ENCODE measurements at regions not wholly inside any gene's neighbourhood (a gene's known extent, or its start where the extent isn't known, plus 50 kb on each side); places are given as distances from the start of the nearest gene placed in this dataset.
"Not testable (repeated sequence)": the region's sequence is repeated elsewhere in the genome, so short reads cannot be mapped to it uniquely, and the experiment has no call there.

DNA sequence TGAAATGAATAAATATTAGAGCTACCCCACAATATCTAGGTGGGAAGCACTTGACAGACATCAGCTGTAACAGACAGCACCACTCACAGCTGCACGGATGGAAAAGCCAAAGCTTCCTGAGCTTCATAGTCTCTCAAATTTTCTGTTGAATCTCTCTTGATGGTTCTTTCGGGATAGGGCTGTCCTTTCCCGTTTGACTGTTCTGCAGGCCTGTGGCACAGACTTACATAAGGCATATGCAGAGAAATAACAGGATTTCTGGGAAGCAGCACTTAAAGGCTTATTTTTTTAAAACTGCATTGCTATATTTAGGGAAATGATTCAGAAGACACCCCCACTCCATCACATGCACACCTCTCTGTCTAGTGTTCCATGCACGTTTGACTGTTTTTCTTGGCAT is 77.5 kb downstream of the ZNF648 start:
- TF ChIP-seq, protein P1, sequence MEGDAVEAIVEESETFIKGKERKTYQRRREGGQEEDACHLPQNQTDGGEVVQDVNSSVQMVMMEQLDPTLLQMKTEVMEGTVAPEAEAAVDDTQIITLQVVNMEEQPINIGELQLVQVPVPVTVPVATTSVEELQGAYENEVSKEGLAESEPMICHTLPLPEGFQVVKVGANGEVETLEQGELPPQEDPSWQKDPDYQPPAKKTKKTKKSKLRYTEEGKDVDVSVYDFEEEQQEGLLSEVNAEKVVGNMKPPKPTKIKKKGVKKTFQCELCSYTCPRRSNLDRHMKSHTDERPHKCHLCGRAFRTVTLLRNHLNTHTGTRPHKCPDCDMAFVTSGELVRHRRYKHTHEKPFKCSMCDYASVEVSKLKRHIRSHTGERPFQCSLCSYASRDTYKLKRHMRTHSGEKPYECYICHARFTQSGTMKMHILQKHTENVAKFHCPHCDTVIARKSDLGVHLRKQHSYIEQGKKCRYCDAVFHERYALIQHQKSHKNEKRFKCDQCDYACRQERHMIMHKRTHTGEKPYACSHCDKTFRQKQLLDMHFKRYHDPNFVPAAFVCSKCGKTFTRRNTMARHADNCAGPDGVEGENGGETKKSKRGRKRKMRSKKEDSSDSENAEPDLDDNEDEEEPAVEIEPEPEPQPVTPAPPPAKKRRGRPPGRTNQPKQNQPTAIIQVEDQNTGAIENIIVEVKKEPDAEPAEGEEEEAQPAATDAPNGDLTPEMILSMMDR (IDR thresholded peaks at IDR 0.05; ENCODE audit: insufficient read depth, low read depth, low read length, missing control alignments), result no peak
- H3K4me3 ChIP-seq (ENCODE audit: low read length), result no peak overlapping the region
- no peak for DNase-seq (ENCODE audit: low read depth)

DNA sequence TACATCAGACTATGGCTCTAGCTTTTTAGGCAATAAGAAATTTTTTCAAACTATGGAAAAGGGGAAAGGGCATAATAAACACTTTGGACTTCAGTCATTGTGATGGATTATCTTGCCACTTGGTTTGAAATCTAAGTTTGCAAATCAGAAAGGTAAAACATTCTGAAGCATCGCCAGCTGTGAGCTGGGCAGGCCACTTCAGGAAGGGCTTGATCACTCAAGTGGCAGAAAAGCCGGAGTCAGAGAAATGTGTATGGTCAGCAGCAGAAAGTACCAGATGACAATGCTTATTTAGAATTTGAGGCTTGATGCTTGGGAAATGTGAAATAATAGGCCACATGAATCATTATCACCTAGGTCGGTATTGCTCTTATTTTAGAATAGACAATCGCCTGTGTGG is 79.7 kb downstream of the ZNF648 start:
- DNase-seq (ENCODE audit: low read depth), result no peak
- no peak overlapping the region for H3K4me3 ChIP-seq (ENCODE audit: low read length)
- TF ChIP-seq, protein P1 (IDR thresholded peaks at IDR 0.05; ENCODE audit: insufficient read depth, low read depth, low read length, missing control alignments), result no peak

DNA sequence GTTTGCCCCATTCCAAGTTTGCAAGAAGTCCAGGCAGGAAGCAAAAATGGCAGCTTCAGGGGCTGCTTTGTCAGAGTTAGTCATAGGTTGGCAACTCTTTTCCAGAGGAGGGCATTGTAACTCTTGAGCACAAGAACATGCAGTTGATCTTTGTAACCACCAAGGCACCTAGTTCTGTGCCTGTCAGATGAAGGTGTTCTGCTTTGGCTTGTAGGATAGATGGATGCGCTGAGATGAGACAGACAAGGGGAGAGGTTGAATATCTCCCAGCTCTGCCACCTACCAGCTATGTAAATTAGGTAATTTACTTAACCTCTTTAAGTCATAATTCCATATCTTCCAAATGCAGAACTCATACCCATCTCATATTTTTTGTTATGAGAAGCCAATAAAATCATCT is 89.3 kb downstream of the ZNF648 start:
- TF ChIP-seq, protein P1 (IDR thresholded peaks at IDR 0.05; ENCODE audit: insufficient read depth, low read depth, low read length, missing control alignments), result no peak
- DNase-seq (ENCODE audit: low read depth), result peak; percentile 11
- H3K4me3 ChIP-seq (ENCODE audit: low read length), result no peak overlapping the region

DNA sequence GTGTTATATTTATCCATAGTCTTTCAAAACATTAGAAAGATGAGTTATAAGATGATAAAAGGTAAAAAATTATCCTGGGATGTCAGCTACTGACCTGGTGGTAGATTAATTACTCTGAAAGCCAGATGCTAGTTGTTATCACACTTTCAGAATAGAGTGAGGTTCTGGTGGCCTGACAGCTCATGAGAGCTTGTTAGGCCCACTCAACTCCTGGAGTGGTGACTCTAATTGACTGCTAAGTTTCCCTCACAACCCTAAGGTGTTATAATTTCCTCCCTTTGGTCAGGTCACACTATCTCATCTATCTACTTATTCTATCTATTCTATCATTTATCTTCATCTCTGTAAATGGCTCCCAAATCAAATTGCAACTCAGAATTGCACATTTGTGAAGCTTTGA is 90.1 kb downstream of the ZNF648 start:
- TF ChIP-seq, protein P1 (IDR thresholded peaks at IDR 0.05; ENCODE audit: insufficient read depth, low read depth, low read length, missing control alignments), result no peak
- no peak overlapping the region for H3K4me3 ChIP-seq (ENCODE audit: low read length)
- no peak for DNase-seq (ENCODE audit: low read depth)

DNA sequence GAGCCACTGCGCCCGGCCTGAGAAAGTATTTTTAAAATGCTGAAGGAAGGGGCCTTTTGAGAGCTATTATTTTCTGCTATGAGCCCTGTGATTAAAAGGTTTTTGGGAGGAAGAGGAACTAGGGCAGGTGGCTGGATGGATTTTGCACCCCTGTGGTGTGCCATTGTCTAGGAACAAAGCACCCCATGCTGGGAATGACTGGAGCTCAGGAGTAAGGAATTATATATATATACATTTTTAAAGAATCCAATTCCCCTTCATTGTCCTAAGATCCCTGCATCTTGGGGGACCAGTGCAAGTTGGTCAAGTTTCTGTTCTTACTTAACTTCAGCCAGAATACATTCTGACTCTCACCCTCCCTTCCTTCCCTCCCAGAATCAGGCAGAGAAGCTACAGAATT is 91.6 kb downstream of the ZNF648 start:
- DNase-seq (ENCODE audit: low read depth), result no peak
- TF ChIP-seq, protein P1 (IDR thresholded peaks at IDR 0.05; ENCODE audit: insufficient read depth, low read depth, low read length, missing control alignments), result no peak
- H3K4me3 ChIP-seq (ENCODE audit: low read length), result no peak overlapping the region

DNA sequence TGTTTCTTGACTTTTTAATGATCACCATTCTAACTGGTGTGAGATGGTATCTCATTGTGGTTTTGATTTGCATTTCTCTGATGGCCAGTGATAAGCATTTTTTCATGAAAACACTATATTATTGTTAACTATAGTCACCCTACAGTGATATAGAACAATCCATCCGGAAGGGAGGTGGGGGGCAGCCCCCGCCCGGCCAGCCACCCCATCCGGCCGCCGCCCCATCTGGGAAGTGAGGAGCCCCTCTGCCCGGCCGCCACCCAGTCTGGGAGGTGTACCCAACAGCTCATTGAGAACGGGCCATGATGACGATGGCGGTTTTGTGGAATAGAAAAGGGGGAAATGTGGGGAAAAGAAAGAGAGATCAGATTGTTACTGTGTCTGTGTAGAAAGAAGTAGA is 106.8 kb downstream of the ZNF648 start:
- DNase-seq (ENCODE audit: low read depth); H3K4me3 ChIP-seq (ENCODE audit: low read length): not testable (repeated sequence)

DNA sequence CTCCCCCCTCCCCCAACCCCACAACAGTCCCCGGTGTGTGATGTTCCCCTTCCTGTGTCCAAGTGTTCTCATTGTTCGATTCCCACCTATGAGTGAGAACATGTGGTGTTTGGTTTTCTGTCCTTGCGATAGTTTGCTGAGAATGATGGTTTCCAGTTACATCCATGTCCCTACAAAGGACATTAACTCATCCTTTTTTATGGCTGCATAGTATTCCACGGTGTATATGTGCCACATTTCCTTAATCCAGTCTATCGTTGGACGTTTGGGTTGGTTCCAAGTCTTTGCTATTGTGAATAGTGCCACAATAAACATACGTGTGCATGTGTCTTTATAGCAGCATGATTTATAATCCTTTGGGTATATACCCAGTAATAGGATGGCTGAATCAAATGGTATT is 107.3 kb downstream of the ZNF648 start:
- DNase-seq (ENCODE audit: low read depth); H3K4me3 ChIP-seq (ENCODE audit: low read length): not testable (repeated sequence)

DNA sequence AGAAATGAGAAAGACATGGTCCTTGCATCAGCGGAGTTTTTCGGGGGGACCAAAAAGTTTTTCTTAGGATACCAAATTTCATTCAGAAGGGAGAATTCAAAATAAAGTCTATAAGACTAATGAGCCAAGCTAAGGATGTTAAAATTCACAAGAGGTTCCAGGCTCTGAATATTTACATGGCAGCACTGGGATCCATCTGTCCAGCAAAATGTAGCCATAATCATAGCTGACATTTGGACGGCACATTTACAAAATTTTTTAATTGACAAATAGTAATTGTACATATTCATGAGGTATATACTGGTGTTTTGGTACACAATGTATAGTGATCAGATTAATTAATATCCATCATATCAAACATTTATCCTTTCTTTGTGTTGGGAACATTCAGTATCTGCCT is 107.9 kb downstream of the ZNF648 start:
- no peak overlapping the region for H3K4me3 ChIP-seq (ENCODE audit: low read length)
- no peak for DNase-seq (ENCODE audit: low read depth)
- TF ChIP-seq, protein P1 (IDR thresholded peaks at IDR 0.05; ENCODE audit: insufficient read depth, low read depth, low read length, missing control alignments), result no peak

Measured in epithelial cell of esophagus (primary cell).